Loucy (cell line): ENCODE measurements at regions not wholly inside any gene's neighbourhood (a gene's known extent, or its start where the extent isn't known, plus 50 kb on each side); places are given as distances from the start of the nearest gene placed in this dataset.

ENCODE experiments used
- EZH2phosphoT487 ChIP-seq: fragments of 200-600 bp; IDR thresholded peaks from 2 replicates; pipeline ENCODE4 v1.6.1; 2018; ENCODE audit warnings: antibody characterized with exemption, mild to moderate bottlenecking, moderate library complexity, borderline replicate concordance
- TF ChIP-seq, protein P1 (sequence below): fragments of 200-600 bp; sonication (generic); conservative IDR thresholded peaks from 2 replicates; pipeline ENCODE4 v1.5.1; 2014; ENCODE audit warnings: mild to moderate bottlenecking, antibody characterized with exemption, low read length

DNA sequence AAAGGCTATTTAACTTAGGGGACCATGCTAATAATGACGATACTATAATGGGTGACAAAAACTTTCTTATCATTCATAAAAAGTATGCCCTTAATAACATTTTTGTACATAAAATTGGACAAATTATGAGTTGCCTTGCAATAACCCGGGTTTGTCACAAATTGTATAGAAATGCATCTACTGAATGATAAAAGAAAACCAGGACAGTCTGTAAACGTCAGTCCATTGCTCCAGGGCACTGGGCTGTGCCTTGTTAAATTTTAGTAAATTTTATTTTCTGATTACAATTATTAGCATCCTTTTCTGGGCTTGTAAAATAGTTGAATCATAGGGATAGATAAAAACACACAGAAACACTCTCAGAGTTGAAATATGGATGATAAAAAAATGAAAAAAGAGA, 778.3 kb downstream of the RAPGEF2 start:
- TF ChIP-seq, protein P1, sequence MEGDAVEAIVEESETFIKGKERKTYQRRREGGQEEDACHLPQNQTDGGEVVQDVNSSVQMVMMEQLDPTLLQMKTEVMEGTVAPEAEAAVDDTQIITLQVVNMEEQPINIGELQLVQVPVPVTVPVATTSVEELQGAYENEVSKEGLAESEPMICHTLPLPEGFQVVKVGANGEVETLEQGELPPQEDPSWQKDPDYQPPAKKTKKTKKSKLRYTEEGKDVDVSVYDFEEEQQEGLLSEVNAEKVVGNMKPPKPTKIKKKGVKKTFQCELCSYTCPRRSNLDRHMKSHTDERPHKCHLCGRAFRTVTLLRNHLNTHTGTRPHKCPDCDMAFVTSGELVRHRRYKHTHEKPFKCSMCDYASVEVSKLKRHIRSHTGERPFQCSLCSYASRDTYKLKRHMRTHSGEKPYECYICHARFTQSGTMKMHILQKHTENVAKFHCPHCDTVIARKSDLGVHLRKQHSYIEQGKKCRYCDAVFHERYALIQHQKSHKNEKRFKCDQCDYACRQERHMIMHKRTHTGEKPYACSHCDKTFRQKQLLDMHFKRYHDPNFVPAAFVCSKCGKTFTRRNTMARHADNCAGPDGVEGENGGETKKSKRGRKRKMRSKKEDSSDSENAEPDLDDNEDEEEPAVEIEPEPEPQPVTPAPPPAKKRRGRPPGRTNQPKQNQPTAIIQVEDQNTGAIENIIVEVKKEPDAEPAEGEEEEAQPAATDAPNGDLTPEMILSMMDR, result no peak
- TF ChIP-seq EZH2phosphoT487, result no peak
